Fibroblast of peridontal ligament (primary cell): ENCODE measurements at regions not wholly inside any gene's neighbourhood (a gene's known extent, or its start where the extent isn't known, plus 50 kb on each side); places are given as distances from the start of the nearest gene placed in this dataset.

Experiments used
- DNase-seq: peaks from one replicate; pipeline ENCODE4 v3.0.0-alpha.2; 2010; ENCODE audit errors: extremely low read depth

GRCh38 chr16:82497139-82497538 is 129.6 kb upstream of the CDH13 start:
- no peak for DNase-seq

DNA sequence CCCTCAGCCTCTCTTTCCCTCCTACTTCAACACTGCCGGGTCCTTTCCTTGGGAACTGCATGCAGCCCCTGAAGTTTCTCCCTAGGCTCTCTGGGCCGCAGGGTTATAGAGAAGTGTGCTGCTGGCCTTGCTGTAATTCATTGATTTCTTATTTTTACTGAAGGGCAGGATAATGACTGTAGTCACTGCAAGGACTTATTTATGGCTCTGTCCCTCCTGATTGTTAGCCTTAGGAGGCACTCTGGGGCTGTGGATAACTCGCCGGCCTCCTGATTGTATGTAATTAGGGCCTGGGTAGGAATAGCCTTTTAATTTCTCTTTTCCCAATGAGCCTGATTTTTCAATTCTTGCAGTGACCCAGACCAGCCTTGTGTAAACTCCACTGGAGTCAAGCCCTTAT is 138.3 kb upstream of the CDH13 start:
- DNase-seq = no peak

- DNase-seq = no peak
Measured at GRCh38 chr16:82481455-82481854, 145.3 kb upstream of the CDH13 start.

DNA sequence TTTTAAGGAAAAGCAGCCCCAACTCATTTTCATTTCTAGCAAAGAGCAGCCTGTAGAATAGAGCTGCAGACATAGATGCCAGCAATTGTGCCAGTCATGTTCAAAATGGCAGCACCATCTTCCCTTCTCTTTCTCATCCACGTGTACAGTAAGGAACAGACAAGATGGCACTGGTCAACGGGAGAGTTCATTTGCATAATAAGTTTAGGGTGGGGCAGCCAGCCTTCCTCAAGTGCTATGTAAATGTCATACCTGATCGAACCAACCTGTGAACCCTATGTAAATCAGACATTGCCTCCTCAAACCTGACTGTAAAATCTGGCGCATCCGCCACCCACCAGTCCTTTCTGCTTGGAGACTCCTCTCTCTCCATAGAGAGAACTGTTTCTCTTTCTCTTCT is 150.0 kb upstream of the CDH13 start:
- no peak for DNase-seq

GRCh38 chr16:82470620-82471152 is 156.1 kb upstream of the CDH13 start:
- DNase-seq = peak; percentile 1

GRCh38 chr16:82470016-82470415 is 156.8 kb upstream of the CDH13 start:
- no peak for DNase-seq

DNA sequence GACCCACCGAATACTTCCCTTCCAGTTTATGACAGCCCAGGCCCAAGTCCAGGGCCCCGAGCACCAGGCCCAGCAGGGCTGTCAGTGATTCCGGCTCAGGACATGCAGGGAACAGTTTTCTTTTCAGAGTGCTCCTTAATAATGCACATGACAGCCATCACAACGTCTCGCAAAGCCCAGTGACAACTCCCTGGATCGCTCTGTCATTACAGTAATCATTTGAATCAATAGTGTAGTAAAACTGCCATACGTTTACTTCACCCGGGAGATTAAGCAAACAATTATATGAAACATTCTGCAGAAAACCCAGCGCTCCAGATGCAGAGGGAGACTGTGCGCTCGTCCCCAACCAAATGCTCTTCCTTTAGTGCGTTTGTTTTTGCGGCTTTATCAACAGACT is 162.6 kb upstream of the CDH13 start:
- no peak for DNase-seq

- DNase-seq = no peak
Measured at GRCh38 chr16:82460766-82461165, 166.0 kb upstream of the CDH13 start.

GRCh38 chr16:82459580-82460256 is 167.1 kb upstream of the CDH13 start:
- DNase-seq = no peak

GRCh38 chr16:82456683-82457082 is 170.1 kb upstream of the CDH13 start:
- peak; percentile 50 for DNase-seq

GRCh38 chr16:82454566-82454965 is 172.2 kb upstream of the CDH13 start:
- no peak for DNase-seq

DNA sequence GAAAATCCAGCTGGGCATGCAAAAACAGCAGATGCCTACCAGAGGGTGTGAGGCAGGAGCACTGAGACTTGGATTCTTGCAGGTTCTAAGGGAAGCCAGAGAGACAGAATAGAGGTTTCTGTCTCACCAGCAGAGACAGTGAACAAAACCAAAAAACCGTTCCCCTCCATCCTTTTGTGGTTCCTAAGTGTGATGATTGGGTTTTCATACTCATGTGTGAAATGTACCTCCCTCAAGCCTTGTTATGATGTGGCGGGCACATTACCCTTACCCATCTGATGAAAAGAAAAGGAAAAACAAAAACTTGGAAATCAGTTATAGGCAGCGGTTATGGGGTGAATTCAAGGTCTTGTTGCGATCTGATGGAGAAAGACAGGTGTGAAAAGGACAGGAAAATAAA is 172.6 kb upstream of the CDH13 start:
- no peak for DNase-seq

GRCh38 chr16:82452004-82452756 is 174.6 kb upstream of the CDH13 start:
- no peak for DNase-seq

DNA sequence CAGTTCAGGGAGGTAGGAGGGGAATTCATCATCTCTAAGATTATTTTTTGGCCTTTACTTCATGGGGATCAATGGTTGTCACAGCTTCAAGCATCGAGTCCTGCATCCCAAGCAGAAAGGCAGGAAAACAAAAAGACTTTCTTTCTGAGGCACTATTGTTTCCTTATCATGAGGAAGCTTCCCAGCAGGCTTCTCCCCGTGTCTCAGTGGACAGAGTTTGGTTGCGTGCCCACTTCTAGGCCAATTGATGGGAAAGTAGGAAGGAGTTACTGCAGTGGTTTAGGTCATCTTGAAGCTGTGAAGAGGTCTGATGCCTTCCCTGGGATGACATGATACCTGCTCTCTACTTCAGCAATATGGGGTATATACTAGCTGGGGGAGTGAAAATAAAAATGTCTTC is 175.3 kb upstream of the CDH13 start:
- no peak for DNase-seq

DNA sequence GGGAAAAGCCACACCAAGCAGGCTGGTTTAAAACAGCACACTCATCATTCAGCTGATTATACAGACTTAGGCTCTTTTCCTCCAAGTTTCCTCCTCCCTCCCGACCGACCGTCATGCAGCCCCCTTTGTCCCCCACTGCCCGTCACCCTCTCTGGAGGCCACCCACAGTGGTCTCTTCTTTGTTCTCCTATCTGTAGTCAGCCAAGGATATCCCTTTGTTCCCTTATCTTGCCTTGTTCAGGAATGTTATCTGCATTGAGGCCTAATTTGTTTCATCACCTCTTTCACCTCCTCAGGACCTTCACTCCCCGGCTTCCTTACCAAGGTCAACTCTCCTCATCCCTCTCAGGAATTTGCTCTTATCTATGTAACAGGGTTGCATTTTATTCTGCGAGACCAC is 186.4 kb upstream of the CDH13 start:
- DNase-seq = no peak

DNA sequence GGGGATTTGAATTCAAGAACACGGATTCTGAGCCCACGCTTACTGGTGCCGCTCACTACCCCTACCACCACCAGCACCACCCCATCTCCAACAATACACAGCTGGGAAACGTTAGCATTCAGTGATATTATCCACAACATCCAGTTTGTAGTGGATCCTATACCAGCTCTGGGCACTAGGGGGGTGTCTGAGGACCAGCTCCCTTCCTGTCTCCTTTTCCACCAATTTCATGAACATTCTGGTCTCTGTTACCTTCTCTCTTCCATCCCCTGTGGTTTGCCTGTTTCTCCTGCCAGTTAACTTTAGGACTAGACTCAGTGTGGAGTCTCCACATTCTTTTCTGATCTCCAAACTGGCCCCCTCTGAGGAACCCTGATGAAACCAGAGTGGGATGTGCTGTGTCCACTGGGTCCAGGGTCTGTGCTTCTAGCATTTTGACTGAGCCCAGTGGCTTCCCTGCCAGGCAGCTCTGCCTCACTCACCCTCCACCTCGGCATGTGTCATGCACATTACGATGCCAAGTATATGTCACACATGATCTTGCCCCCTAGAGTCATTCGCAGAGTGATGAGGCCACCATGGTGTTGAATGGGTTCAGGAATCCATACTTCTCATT is 187.0 kb upstream of the CDH13 start:
- DNase-seq = no peak

- no peak for DNase-seq
Measured at GRCh38 chr16:82433042-82433441, 193.7 kb upstream of the CDH13 start.

DNA sequence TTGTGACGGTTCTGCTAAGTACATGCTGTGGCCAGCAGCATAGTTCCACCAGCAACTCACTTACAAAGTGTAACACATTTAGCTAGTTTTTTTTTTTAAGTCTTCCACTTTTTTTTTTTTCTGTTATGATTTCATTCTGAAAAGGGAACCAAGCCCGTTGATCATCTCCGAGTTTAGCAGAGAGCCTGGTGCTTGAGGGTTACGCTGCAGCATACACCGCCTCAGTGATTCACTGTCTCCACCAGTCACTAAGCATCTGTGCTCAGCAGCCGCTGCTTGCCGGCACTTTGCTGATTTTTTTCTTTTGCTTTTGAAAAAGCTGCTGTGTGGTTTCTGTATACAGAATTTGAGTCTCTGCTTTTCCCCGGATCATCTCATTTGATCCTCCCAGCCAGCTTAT is 194.5 kb upstream of the CDH13 start:
- DNase-seq = no peak

DNA sequence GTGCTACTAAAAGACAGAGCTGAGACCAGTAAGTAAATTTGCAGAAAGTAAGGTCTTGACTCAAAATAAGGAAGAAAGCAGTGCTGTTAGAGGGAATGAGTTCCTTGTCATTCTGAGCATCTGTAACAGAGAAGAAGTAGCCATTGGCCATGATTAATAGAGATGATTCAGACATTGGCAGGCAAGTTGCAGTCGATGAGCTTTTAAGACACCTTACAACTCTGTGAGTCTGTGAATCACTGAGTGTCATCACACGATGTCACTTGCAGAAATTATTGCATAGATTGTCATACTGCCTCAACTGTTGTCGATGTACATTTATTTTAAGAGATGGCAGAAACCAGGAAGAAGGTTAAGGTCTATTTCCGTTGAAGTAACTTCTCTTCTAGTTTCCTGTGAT is 201.1 kb upstream of the CDH13 start:
- DNase-seq = no peak

DNA sequence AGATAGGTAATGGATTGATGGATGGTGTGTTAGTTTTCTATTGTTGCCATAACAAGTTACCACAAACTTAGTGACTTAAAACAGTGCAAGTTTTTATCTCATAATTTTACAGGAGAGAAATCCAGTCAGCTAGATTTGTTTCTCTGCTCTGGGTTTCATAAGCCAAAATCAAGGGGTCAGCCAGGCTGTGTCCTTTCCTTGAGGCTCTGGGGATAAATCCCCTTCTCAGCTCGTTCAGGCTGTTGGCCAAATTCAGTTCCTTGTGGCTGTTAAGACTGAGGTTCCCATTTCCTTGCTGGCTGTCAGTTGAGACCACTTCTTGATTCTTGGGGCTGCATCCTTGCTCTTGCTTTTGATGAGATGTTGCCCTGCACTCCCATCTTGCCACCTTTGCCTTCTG is 204.9 kb upstream of the CDH13 start:
- no peak for DNase-seq

- no peak for DNase-seq
Measured at GRCh38 chr16:82419332-82419731, 207.4 kb upstream of the CDH13 start.

GRCh38 chr16:82414476-82414875 is 212.3 kb upstream of the CDH13 start:
- DNase-seq = no peak

DNA sequence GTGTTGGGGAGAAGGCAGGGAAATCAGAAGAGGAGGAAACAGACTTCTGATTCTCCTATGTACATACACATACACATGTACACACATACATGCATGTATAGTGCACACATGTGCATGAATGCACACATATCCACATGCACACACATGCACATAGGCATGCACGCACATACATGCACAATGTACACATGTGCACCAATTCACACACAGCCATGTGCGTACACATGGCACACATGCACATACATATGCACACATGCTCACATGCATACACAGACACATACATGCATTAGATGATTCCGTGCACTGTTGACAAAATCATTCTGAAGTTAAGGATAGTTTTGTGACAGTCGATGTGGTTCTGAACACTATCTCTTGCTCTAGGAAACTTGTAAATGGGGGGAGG is 214.0 kb upstream of the CDH13 start:
- DNase-seq = no peak
